GM10266 (cell line): ENCODE measurements at regions not wholly inside any gene's neighbourhood (a gene's known extent, or its start where the extent isn't known, plus 50 kb on each side); places are given as distances from the start of the nearest gene placed in this dataset.

Experiments
- DNase-seq: peaks from one replicate; pipeline ENCODE4 v3.0.0; 2012; ENCODE audit errors: extremely low spot score
- TF ChIP-seq, protein P1 (sequence below): IDR thresholded peaks from 2 replicates; pipeline ENCODE4 v1.5.1; 2012; ENCODE audit warnings: mild to moderate bottlenecking, low read depth; ENCODE audit not compliant: control insufficient read depth, insufficient read depth; ENCODE audit errors: missing control alignments

DNA sequence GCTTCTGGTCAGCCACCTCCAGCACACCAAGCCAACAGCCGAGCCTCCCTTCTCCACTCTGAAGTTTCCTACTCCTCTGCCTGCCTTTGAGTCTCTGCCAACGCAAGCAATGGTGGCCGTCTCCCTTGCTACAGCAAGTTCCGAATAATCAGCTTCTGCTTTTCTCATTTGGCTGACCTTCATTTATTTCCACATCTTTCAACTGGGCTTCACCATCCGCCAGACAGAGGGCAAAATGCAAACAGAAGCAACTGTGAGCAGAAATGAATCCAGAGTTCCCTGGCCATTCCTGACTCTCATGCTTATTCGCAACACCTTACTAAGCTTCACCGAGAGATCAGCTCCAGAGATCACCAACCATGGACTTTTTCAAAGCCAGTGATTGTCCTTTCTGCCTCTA lies 621.0 kb downstream of the NPHP4 start:
- no peak for DNase-seq
- TF ChIP-seq, protein P1, sequence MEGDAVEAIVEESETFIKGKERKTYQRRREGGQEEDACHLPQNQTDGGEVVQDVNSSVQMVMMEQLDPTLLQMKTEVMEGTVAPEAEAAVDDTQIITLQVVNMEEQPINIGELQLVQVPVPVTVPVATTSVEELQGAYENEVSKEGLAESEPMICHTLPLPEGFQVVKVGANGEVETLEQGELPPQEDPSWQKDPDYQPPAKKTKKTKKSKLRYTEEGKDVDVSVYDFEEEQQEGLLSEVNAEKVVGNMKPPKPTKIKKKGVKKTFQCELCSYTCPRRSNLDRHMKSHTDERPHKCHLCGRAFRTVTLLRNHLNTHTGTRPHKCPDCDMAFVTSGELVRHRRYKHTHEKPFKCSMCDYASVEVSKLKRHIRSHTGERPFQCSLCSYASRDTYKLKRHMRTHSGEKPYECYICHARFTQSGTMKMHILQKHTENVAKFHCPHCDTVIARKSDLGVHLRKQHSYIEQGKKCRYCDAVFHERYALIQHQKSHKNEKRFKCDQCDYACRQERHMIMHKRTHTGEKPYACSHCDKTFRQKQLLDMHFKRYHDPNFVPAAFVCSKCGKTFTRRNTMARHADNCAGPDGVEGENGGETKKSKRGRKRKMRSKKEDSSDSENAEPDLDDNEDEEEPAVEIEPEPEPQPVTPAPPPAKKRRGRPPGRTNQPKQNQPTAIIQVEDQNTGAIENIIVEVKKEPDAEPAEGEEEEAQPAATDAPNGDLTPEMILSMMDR: no peak

DNA sequence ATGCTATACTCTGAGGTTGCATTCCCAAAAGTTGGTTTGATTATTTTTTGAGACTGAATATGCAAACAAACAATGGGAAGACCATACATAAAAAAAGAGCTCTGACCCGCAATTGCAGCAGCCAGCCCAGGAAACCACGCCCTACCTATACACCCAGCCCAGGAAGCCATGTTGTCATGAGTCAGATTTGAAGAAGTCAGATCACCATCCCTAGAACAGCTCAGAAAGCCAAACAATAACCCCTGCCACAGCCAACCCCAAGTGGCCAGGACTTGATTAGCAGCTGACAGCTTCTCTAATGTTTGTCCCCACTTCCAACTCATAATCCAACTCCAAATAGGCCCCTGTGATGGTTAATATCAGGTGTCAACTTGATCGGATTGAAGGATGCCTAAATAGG lies 621.9 kb downstream of the NPHP4 start:
- TF ChIP-seq, protein P1: no peak
- no peak for DNase-seq

DNA sequence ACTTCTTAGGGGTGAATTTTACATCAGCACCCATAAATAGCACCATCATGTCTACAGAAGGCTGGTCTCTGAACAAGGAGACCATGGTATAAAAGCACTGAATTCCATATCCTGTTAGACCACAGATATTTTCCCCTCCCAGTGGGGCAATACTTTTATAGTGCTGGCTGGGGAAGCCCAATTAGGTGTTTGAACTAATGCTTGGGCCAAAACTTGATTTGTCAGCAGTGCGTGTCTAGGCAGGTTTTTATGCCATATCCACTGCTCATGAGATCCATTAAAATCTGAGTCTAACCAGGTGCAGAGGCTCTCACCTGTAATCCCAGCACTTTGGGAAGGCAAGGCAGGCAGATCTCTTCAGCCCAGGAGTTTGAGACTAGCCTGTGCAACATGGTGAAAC lies 623.0 kb downstream of the NPHP4 start:
- TF ChIP-seq, protein P1: no peak
- no peak for DNase-seq

DNA sequence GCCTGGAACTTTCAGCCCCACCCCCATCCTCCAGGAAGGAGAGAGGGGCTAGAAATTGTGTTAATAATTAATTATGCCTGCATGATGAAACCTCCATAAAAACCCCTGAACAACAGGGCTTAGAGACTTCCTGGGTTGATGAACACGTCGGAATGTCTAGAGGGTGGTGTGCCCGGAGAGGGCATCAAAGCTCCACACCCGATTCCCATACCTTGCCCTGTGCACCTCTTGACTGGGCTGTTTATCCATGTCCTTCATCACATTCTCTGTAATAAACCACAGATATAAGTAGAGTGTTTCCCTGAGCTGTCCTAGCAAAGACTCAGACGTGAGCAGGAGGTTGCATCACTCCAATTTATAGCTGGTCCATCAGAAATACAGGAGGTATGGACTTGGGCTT lies 624.0 kb downstream of the NPHP4 start:
- no peak for DNase-seq
- TF ChIP-seq, protein P1: no peak

DNA sequence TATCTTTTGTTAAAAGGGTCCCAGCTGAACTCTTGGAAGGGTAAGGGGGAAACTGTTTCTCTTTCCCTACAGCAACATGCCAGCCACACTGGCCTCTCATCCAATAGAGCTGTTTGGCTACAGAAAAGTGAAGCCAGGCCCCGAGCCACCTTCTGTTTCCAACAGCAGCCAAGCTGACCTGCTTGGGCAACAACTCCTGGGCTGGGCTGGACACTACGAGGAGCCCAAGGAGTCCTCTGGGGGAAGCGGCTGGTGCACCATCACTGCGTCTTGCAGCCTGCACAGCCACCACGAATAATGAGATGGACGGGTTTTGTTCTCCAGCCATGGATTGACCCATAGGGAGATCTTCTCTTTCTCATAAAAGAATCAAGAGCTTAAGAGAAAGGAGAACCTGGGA lies 624.9 kb downstream of the NPHP4 start:
- DNase-seq: no peak

DNA sequence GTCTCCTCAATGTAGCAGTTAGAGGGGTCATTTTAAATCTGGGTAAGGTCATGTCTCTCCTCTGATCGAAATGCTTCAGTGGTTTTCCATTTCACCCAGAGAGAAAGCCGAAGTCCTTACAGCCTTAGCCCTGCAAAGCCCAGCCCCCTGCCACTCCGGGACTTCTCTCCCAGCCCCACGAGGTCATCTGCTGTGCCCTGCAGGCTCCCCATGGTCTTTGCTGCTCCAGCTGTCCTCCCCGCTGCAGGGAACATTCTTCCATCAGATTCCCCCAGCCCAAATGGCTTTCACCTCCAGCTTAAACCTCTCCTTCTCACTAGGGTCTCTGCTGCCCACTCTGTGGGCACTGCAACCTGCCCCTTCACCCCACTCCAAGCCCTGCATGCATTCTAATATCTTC lies 626.5 kb downstream of the NPHP4 start:
- DNase-seq: no peak
- TF ChIP-seq, protein P1: no peak

More for the DNA sequence above, 624.9 kb downstream of the NPHP4 start:
- TF ChIP-seq, protein P1: no peak

DNA sequence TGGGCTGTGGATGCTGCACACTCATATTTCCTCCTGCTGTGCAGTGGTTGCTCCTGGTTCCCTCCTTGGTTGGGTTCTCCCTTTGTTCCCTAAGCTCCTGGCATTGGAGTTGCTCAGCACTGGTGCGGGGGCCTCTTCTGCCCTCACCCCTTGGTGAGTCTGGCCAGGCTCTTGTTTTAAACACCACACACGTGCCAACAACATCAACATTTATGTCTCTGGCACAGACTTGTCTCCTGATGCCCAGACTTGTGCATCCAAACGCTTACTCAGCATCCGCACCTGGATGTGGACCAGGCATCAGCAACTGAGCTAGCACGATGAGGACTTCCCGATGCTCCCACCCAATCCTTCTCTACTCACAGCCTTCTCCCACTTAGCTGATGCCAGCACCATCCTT lies 627.6 kb downstream of the NPHP4 start:
- TF ChIP-seq, protein P1: no peak

More for the DNA sequence above, 627.6 kb downstream of the NPHP4 start:
- DNase-seq: no peak
